HG02981 (cell line): ENCODE measurements at regions not wholly inside any gene's neighbourhood (a gene's known extent, or its start where the extent isn't known, plus 50 kb on each side); places are given as distances from the start of the nearest gene placed in this dataset.
A peak's percentile ranks its signal among the peaks of the same experiment; 100 is the strongest.
"Not testable (repeated sequence)": the region's sequence is repeated elsewhere in the genome, so short reads cannot be mapped to it uniquely, and the experiment has no call there.

Source experiments
- ATAC-seq: cut with Tn5 transposase; IDR thresholded peaks from one replicate; pipeline ENCODE4 v1.9.1; 2021; ENCODE audit warnings: mild to moderate bottlenecking, moderate library complexity; ENCODE audit not compliant: unreplicated experiment

DNA sequence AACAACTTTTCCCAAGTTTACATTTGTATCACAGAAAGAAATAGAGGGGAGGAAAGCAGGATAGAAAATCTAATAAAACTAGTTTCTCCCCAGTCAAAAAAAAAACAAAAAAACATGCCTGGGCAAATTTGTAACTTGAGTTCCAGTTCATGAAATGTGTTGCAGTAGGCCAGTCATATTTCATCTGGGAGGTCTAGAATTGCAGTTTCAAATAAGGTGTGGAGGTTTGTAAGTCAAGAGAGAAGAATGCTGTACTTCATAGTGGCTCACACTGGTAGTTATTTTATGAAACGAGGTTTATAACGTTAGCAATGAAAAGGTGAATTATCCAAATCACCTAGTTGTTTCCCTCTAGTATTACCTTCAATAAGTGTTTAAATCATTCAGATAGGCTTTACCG is 1313.9 kb upstream of the SLC39A10 start:
- ATAC-seq, result no peak

- no peak for ATAC-seq
These were observed 1324.1 kb upstream of the SLC39A10 start for GRCh38 chr2:194332799-194333490.

DNA sequence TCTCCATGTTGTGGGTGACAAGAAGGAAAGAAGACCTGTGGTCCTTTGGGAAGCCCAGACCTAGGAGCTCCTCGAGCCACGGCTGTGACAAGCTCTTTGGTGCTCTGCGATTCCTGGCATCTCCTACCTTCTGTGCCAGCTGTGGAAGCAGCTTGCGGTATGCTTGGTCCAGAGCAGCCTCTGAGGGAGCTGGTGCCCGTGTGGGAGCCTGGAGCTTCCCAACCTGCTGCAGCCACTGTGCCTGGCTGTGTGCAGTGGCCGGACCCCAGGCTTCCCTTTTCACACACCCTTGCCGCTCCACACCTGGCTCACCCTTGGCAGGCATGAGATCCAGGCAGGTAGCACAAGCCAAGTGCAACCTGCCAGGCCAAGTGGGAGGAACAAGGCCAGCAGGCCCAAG is 1328.6 kb upstream of the SLC39A10 start:
- no peak for ATAC-seq

- no peak for ATAC-seq
These were observed 1329.7 kb upstream of the SLC39A10 start for GRCh38 chr2:194327196-194327888.

GRCh38 chr2:194323740-194324139 is 1333.3 kb upstream of the SLC39A10 start:
- no peak for ATAC-seq

GRCh38 chr2:194320520-194320919 is 1336.5 kb upstream of the SLC39A10 start:
- no peak for ATAC-seq

DNA sequence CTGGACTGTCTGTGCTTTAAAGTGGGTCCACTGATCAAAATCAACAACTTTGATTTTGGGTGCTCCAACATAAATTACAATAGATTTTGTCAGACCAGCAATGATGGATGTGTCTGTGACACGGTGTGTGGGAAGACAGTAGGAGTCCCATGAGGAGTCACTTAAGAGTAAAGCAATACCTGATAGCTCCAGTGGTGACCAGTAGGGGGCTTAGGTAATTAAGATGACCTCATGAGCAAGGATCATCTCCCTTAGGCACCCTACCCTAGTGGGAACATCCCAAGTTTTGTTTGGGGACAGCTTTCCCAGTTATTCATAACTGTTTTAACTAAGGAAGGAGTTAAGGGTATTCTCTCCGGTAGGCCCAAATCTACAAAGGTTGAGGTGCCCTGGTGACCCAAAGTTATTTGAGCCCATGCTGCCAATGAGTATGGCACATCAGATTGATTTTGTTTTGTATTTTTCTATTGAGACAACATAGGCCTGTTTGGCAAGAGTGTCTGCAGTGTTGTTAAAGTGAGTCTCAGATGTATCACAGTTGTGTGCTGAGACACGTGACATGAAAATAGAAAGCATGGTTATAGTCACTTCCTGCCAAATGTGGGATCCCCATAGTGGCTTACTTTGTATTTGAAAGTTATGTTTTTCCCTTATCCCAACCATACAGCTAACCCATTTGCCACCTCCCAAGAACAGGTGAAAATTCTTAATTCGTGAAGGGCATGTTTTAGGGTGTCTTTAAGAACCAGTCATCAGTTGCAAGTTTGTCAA is 1337.6 kb upstream of the SLC39A10 start:
- ATAC-seq, result peak; percentile 73

DNA sequence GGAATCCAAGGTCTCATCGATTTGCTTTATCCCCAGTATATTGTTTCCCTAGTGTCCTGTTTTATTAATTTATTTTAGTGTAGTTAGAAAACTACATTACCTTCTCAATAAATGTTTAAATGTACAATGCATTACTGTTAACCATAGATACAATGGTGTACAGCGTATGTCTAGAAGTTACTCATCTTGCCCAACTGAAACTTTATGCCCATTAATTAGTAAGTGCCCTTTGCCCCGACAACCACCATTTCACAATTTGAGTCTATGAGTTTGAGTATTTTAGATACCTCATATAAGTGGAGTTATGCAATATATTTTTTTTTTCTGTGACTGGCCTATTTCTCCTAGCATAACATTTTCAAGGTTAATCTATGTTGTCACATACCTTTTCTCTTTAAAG is 1343.0 kb upstream of the SLC39A10 start:
- no peak for ATAC-seq

GRCh38 chr2:194304191-194304590 is 1352.8 kb upstream of the SLC39A10 start:
- ATAC-seq, result no peak

GRCh38 chr2:194301946-194302345 is 1355.1 kb upstream of the SLC39A10 start:
- no peak for ATAC-seq

GRCh38 chr2:194294156-194294555 is 1362.9 kb upstream of the SLC39A10 start:
- no peak for ATAC-seq

- ATAC-seq, result no peak
These were observed 1365.9 kb upstream of the SLC39A10 start for GRCh38 chr2:194291104-194291503.

GRCh38 chr2:194289712-194290346 is 1367.2 kb upstream of the SLC39A10 start:
- ATAC-seq, result no peak

- ATAC-seq, result not testable (repeated sequence)
These were observed 1380.4 kb upstream of the SLC39A10 start for GRCh38 chr2:194276667-194277066.

GRCh38 chr2:194271293-194271961 is 1385.6 kb upstream of the SLC39A10 start:
- no peak for ATAC-seq

DNA sequence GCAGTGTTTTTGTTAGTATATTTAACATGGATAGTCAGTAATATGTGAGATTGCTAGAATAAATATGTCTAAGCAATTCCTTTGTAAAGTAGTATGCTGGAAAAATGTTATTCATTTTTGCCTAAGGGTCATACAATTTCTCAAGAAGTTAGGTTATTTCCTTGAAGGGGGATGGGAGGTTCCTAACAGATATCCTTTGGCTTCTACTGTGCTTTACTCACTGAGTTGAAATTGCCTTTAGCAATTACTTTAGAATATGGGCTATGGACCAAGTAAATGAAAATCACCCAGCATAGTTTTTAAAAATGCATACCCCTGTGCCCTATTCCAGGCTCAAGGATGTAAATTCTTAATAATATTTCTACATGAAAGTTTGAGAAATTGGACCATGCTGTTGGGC is 1386.4 kb upstream of the SLC39A10 start:
- ATAC-seq, result no peak

DNA sequence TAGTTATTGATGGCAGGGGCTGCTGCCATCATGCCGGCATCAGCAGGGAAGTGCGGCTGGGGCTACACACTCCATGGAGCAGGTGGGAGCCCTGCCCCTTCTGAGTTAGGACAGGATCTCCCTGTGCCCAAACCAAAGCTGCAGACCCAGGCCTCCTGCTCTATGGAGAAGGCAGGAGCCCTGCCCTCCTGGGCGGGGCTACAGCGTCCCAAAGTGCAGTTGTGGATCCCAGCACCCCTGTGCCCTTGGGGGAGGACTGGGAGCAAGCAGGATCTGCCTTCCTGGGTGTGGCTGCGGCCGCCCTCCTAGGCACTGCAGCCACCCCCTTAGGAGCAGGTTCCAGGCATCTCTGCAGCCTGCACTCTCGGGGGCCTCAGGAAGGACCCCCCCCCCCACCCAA is 1392.4 kb upstream of the SLC39A10 start:
- ATAC-seq, result no peak

DNA sequence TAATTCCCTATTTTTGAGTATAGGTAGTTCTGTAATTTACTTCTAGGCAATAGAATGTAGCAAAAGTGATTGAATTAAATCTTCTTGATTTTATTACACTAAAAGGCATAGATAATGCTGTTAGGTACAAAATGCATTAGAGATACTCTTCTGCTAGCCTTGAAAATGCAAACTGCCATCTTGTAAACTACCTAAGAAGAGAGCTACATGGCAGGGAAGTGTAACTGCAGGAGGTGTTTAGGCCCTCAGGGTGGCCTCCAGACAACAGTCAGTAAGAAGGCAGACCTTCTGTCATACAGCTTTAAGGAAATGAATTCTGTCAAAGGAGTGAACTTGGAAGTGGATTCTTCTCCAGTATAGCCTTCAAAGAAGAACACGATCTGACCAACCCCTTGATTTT is 1396.8 kb upstream of the SLC39A10 start:
- ATAC-seq, result no peak

DNA sequence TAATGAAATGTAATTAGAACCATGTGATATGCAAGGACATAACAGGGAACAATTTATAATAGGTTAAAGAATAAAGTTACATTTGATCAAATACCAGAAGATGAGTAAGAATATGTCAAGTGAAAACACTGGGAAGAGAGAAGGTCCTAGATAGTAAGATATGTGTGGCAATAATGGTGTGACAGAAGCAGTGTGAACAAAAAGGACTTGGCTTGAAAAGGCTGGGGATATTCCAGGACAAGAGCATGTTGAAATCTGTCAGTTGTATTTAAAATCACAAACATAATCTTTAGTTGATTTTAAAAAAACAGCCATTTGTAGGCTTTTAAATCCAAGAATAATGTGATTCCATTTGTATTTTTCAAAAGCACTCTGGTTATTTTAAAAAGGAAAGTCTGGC is 1399.9 kb upstream of the SLC39A10 start:
- ATAC-seq, result no peak

- ATAC-seq, result no peak
These were observed 1403.3 kb upstream of the SLC39A10 start for GRCh38 chr2:194253528-194254259.
